Osteoblast (primary cell): ENCODE measurements at regions not wholly inside any gene's neighbourhood (a gene's known extent, or its start where the extent isn't known, plus 50 kb on each side); places are given as distances from the start of the nearest gene placed in this dataset.
"Not testable (repeated sequence)": the region's sequence is repeated elsewhere in the genome, so short reads cannot be mapped to it uniquely, and the experiment has no call there.

Experiments
- DNase-seq: peaks from one replicate; pipeline ENCODE4 v3.0.0; 2011; ENCODE audit warnings: low spot score, mixed read lengths; ENCODE audit not compliant: insufficient read length; ENCODE audit errors: missing footprints
- H2AFZ ChIP-seq: 2 replicates; pipeline ENCODE4 v1.6.0; 2011; ENCODE audit warnings: mild to moderate bottlenecking, low read length
- H3K27ac ChIP-seq: 2 replicates; pipeline ENCODE4 v1.5.1; 2011; ENCODE audit warnings: mild to moderate bottlenecking, low read depth, low read length, moderate library complexity
- H3K27me3 ChIP-seq: 2 replicates; pipeline ENCODE4 v1.6.0; 2012; ENCODE audit warnings: mild to moderate bottlenecking, control low read depth, inconsistent platforms, low read length, moderate library complexity; ENCODE audit not compliant: insufficient read depth
- H3K36me3 ChIP-seq: 2 replicates; pipeline ENCODE4 v1.5.1; 2011; ENCODE audit warnings: mild to moderate bottlenecking, low read length, control low read depth, moderate library complexity; ENCODE audit not compliant: insufficient read depth
- H3K4me1 ChIP-seq: 2 replicates; pipeline ENCODE4 v1.5.1; 2011; ENCODE audit warnings: mild to moderate bottlenecking, low read length, control low read depth, moderate library complexity; ENCODE audit not compliant: insufficient read depth
- H3K4me2 ChIP-seq: 2 replicates; pipeline ENCODE4 v1.6.0; 2011; ENCODE audit warnings: mild to moderate bottlenecking, low read length; ENCODE audit not compliant: insufficient read depth
- H3K4me3 ChIP-seq: fragments of 200-600 bp; sonication (generic); 3 replicates; pipeline ENCODE4 v1.5.1; 2012; ENCODE audit warnings: mild to moderate bottlenecking, low read length, inconsistent platforms; ENCODE audit not compliant: insufficient read depth
- H3K79me2 ChIP-seq: 2 replicates; pipeline ENCODE4 v1.6.0; 2012; ENCODE audit warnings: mild to moderate bottlenecking, low read length, control low read depth, inconsistent platforms; ENCODE audit not compliant: insufficient read depth
- H3K9me3 ChIP-seq: 2 replicates; pipeline ENCODE4 v1.5.1; 2011; ENCODE audit warnings: low read depth, low read length, control low read depth
- H4K20me1 ChIP-seq: 2 replicates; pipeline ENCODE4 v1.6.0; 2012; ENCODE audit warnings: mild to moderate bottlenecking, low read length, control low read depth; ENCODE audit not compliant: insufficient read depth
- TF ChIP-seq, protein P1 (sequence below): IDR thresholded peaks from 2 replicates; pipeline ENCODE4 v1.5.1; 2011; ENCODE audit warnings: mild to moderate bottlenecking, low read depth, low read length, moderate library complexity; ENCODE audit errors: extremely low read depth

DNA sequence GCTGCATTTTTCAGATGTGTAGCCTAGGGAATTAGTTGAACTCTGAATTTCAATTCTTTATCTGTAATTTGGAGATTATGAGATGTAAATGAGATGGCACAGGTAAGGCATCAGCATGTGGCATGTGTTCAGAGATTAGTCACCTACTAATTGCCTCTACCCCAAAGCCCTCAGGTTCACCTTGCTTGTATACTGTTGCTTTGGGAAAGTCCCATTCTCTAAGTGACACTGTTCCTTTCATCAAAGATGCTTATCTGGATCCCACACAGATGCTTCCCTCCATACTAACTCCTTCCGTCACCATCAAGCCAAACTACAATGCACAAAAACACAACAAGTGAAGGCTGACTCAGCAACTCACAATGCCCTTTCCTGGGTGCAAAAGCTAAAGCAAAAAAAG, 143.7 kb downstream of the LRATD1 start:
- Histone ChIP-seq H3K4me2 (no peak overlapping the region), H4K20me1 (no peaks in the 10 kb centered on the region), H3K9me3 (no peaks in the 10 kb centered on the region), H2AFZ (no peak overlapping the region), H3K27ac (no peak overlapping the region), H3K36me3 (no peaks in the 10 kb centered on the region), H3K4me3 (no peak overlapping the region), H3K79me2 (no peaks in the 10 kb centered on the region), H3K4me1 (no peaks in the 10 kb centered on the region), H3K27me3 (no peaks in the 10 kb centered on the region)
- TF ChIP-seq, protein P1, sequence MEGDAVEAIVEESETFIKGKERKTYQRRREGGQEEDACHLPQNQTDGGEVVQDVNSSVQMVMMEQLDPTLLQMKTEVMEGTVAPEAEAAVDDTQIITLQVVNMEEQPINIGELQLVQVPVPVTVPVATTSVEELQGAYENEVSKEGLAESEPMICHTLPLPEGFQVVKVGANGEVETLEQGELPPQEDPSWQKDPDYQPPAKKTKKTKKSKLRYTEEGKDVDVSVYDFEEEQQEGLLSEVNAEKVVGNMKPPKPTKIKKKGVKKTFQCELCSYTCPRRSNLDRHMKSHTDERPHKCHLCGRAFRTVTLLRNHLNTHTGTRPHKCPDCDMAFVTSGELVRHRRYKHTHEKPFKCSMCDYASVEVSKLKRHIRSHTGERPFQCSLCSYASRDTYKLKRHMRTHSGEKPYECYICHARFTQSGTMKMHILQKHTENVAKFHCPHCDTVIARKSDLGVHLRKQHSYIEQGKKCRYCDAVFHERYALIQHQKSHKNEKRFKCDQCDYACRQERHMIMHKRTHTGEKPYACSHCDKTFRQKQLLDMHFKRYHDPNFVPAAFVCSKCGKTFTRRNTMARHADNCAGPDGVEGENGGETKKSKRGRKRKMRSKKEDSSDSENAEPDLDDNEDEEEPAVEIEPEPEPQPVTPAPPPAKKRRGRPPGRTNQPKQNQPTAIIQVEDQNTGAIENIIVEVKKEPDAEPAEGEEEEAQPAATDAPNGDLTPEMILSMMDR, result no peak
- no peak for DNase-seq

DNA sequence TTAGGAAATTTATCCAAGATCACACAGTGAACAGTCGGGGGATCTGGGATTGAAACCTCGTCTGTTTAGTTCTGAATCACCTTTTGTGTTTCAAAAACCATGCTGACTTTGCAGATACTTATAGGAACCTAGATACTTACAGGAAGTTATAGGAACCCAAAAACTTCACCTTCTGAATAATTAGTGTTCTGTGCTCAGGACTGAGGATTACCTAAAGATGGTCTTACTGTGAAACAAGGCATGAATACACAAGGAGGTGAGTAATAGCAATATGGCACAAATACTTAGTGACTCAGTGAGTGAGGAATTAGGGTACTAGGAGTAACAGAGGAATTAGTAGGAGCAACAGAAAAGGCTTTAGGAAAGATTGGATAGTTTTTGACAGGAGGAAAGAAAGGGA, 145.5 kb downstream of the LRATD1 start:
- DNase-seq, result no peak
- H3K9me3 ChIP-seq, result no peaks in the 10 kb centered on the region
- no peaks in the 10 kb centered on the region for H3K79me2 ChIP-seq
- H3K27me3 ChIP-seq, result no peaks in the 10 kb centered on the region
- no peak overlapping the region for H2AFZ ChIP-seq
- H3K27ac ChIP-seq, result no peak overlapping the region
- H3K4me3 ChIP-seq, result no peak overlapping the region
- no peaks in the 10 kb centered on the region for H3K36me3 ChIP-seq
- no peaks in the 10 kb centered on the region for H3K4me1 ChIP-seq
- no peaks in the 10 kb centered on the region for H4K20me1 ChIP-seq
- H3K4me2 ChIP-seq, result no peak overlapping the region
- TF ChIP-seq, protein P1, result no peak

DNA sequence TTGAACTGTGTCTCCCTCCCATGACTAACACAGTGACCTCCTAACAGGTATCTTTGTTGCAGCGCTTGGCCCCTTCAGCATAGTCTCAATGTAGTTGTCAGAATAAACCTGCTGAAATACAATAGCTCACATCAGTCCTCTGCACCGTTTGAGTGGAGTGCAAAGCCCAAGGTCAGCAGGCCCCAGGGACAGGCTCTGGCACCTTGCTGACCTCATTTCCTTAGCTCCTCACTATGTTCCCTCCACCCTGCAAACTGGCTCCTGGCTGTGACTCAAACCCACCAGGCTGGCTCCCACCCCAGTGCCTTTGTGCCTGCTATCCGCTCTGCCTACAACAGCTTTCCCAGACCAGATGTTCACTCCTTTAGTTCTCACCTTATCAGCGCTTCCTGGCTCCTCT, 146.7 kb downstream of the LRATD1 start:
- Histone ChIP-seq H3K79me2 (no peaks in the 10 kb centered on the region), H3K27me3 (no peaks in the 10 kb centered on the region), H4K20me1 (no peaks in the 10 kb centered on the region), H3K36me3 (no peaks in the 10 kb centered on the region), H2AFZ (no peak overlapping the region), H3K27ac (no peak overlapping the region), H3K4me1 (no peaks in the 10 kb centered on the region), H3K4me2 (no peak overlapping the region), H3K9me3 (no peaks in the 10 kb centered on the region), H3K4me3 (no peak overlapping the region)
- TF ChIP-seq, protein P1, result no peak
- no peak for DNase-seq

DNA sequence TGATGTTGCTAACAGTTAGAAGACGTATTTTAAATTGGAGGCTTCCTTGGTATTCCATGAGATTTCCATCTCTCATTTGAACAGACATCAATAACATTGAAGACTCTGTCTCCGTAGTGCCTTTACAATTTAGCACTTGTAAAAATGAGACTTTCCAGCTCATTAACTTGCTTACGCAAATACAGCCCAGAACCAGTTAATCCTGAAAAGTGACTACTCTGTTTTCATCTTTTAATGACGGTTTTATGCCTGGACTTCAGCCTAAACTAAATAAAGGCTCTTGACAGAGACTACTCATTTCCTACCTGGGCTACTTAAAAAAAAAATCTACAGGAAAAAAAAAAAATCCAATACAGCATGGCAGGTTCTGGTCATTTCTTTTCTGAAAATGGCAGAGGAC, 148.6 kb downstream of the LRATD1 start:
- no peak overlapping the region for H2AFZ ChIP-seq
- no peaks in the 10 kb centered on the region for H3K79me2 ChIP-seq
- DNase-seq, result no peak
- H3K27ac ChIP-seq, result no peak overlapping the region
- H4K20me1 ChIP-seq, result no peaks in the 10 kb centered on the region
- no peaks in the 10 kb centered on the region for H3K4me1 ChIP-seq
- H3K4me2 ChIP-seq, result no peak overlapping the region
- no peaks in the 10 kb centered on the region for H3K9me3 ChIP-seq
- H3K4me3 ChIP-seq, result no peak overlapping the region
- H3K27me3 ChIP-seq, result no peaks in the 10 kb centered on the region
- TF ChIP-seq, protein P1, result no peak
- H3K36me3 ChIP-seq, result no peaks in the 10 kb centered on the region

DNA sequence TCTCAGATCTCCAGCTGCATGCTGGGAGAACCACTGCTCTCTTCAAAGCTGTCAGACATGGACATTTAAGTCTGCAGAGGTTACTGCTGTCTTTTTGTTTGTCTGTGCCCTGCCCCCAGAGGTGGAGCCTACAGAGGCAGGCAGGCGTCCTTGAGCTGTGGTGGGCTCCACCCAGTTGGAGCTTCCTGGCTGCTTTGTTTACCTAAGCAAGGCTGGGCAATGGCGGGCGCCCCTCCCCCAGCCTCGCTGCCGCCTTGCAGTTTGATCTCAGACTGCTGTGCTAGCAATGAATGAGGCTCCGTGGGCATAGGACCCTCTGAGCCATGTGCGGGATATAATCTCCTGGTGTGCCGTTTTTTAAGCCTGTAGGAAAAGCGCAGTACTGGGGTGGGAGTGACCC, 156.3 kb downstream of the LRATD1 start:
- not testable (repeated sequence) for H3K27ac ChIP-seq, H3K36me3 ChIP-seq, DNase-seq, H3K79me2 ChIP-seq, H4K20me1 ChIP-seq, H2AFZ ChIP-seq, H3K4me3 ChIP-seq, H3K9me3 ChIP-seq, H3K4me1 ChIP-seq, H3K27me3 ChIP-seq, H3K4me2 ChIP-seq
